Heart right ventricle (tissue), 16 donors: ENCODE measurements at regions not wholly inside any gene's neighbourhood (a gene's known extent, or its start where the extent isn't known, plus 50 kb on each side); places are given as distances from the start of the nearest gene placed in this dataset.

Experiments
- ATAC-seq, 8 donors: fragments of 200-7000 bp; cut with Tn5 transposase; one replicate each; pipeline ENCODE4 v1.9.1; 2020; ENCODE audit warnings: mild to moderate bottlenecking in 8 of 8, moderate library complexity in 8 of 8, moderate number of reproducible peaks in 1 of 8
- DNase-seq, 2 donors: peaks; one replicate each; pipeline ENCODE4 v3.0.0-alpha.2; 2020
- H3K27ac ChIP-seq, 10 donors: fragments of 200-600 bp; sonication (generic) in 2 of 10; one replicate each; pipeline versions ENCODE4 v1.5.0 to v1.8.0; 2020 to 2022; ENCODE audit warnings: mild to moderate bottlenecking in 3 of 10
- H3K27me3 ChIP-seq, 7 donors: fragments of 200-600 bp; one replicate each; pipeline ENCODE4 v1.8.0; 2021 to 2022; ENCODE audit warnings: mild to moderate bottlenecking in 2 of 7
- H3K36me3 ChIP-seq, 9 donors: fragments of 200-600 bp; sonication (generic) in 1 of 9; one replicate each; pipeline versions ENCODE4 v1.5.0 to v1.8.0; 2020 to 2022; ENCODE audit warnings: mild to moderate bottlenecking in 2 of 9
- H3K4me1 ChIP-seq, 9 donors: fragments of 200-600 bp; sonication (generic) in 1 of 9; one replicate each; pipeline versions ENCODE4 v1.5.0 to v1.8.0; 2020 to 2022; ENCODE audit warnings: mild to moderate bottlenecking in 4 of 9
- H3K4me3 ChIP-seq, 10 donors: fragments of 200-600 bp; sonication (generic) in 2 of 10; one replicate each; pipeline versions ENCODE4 v1.5.0 to v1.8.0; 2020 to 2022; ENCODE audit warnings: mild to moderate bottlenecking in 7 of 10, moderate library complexity in 2 of 10
- H3K9me3 ChIP-seq, 11 donors: fragments of 200-600 bp in 10 of 11; sonication (generic) in 2 of 11; one replicate each; pipeline versions ENCODE4 v1.5.0 to v1.8.0; 2013 to 2022; ENCODE audit warnings: mild to moderate bottlenecking in 2 of 11, control low read depth in 1 of 11, moderate library complexity in 1 of 11
- WGBS, 2 donors: extraction: QIAGEN DNeasy Blood & Tissue Kit; methylation state at CpG; one replicate each; pipeline ENCODE4 v1.1.7; 2013; ENCODE audit warnings: inconsistent platforms in 1 of 2; 5-methylcytosine and 5-hydroxymethylcytosine counted together
- intact Hi-C, 10 donors: fragments of 100-400 bp; cut with DNase I; formaldehyde crosslinking; loops; one replicate each; pipeline versions ENCODE4 v1.11.1 to v1.14.2; 2022
- TF ChIP-seq, protein P1 (sequence below), 9 donors: fragments of 200-600 bp; sonication (generic) in 2 of 9; IDR thresholded peaks; one replicate each; pipeline versions ENCODE4 v1.5.0 to v1.8.0; 2021 to 2022; ENCODE audit warnings: antibody characterized with exemption in 9 of 9, mild to moderate bottlenecking in 5 of 9, moderate library complexity in 1 of 9
- donor health status: Arrhythmogenic right ventricular cardiomyopathy.
- donor health status: ischemic (EF 13 %, LVEDD 7.1; RV severe dilation, severe dysfunction).
- donor health status: healthy with polysubstance abuse.
- donor health status: DM: no; HTN: yes; CAD: no.
- donor health status: DM: no; HTN: no; CAD: no.
- donor health status: ischemic (EF 25% LVEDD 6.9; RV normal size, moderate dysfunction).
- donor health status: ischemic (EF 25% LVEDD 5.7; RV mildly dilated, moderate dysfunction).
- donor health status: healthy.
- donor health status: DM: yes; HTN: yes; CAD: no.
- donor health status: Ischemic cardiomyopathy.
- donor health status: ischemic (EF 35%, LVEDD 5.7; RV mildly dilated, moderate dysfunction).
- donor health status: nonischemic (EF 11% LVEDD 7.7; RV severe dilation, severe dysfunction).
- donor health status: DM: yes; HTN: yes; CAD: no.
- donor health status: PGD.
- donor health status: ischemic (EF 29% LVEDD 5.4; RV normal size, mild dysfunction).
- donor health status: nonischemic (EF 23%, LVEDD 6.1; RV moderate dilation, normal function).

GRCh38 chr7:1289666-1290025, 57.0 kb downstream of the UNCX start:
- TF ChIP-seq, protein P1, sequence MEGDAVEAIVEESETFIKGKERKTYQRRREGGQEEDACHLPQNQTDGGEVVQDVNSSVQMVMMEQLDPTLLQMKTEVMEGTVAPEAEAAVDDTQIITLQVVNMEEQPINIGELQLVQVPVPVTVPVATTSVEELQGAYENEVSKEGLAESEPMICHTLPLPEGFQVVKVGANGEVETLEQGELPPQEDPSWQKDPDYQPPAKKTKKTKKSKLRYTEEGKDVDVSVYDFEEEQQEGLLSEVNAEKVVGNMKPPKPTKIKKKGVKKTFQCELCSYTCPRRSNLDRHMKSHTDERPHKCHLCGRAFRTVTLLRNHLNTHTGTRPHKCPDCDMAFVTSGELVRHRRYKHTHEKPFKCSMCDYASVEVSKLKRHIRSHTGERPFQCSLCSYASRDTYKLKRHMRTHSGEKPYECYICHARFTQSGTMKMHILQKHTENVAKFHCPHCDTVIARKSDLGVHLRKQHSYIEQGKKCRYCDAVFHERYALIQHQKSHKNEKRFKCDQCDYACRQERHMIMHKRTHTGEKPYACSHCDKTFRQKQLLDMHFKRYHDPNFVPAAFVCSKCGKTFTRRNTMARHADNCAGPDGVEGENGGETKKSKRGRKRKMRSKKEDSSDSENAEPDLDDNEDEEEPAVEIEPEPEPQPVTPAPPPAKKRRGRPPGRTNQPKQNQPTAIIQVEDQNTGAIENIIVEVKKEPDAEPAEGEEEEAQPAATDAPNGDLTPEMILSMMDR (IDR thresholded peaks at IDR 0.05) = no peak
- no peaks in the 10 kb centered on the region for H3K9me3 ChIP-seq
- intact Hi-C loops = no loop called here
- H3K27ac ChIP-seq = no peak overlapping the region
- H3K4me1 ChIP-seq = peaks cover 0 to 13% (median 10%) of the 10 kb centered on the region in 9 donors
- H3K36me3 ChIP-seq = no peaks in the 10 kb centered on the region
- ATAC-seq = no peak
- DNase-seq = no peak
- peak overlapping the region in 9 of 10 donors; percentile 21 to 53 (median 40) for H3K4me3 ChIP-seq
- peaks cover 0 to 95% (median 69%) of the 10 kb centered on the region in 7 donors for H3K27me3 ChIP-seq
- 9 to 11% methylated on average over 20 of the region's 20 CpGs for WGBS, 2 donors

GRCh38 chr7:1290026-1290678, 57.5 kb downstream of the UNCX start:
- Histone ChIP-seq H3K4me1 (peaks cover 0 to 13% (median 10%) of the 10 kb centered on the region in 9 donors), H3K36me3 (no peaks in the 10 kb centered on the region), H3K4me3 (peak overlapping the region; percentile 21 to 53 (median 40)), H3K27me3 (peaks cover 0 to 90% (median 65%) of the 10 kb centered on the region in 7 donors), H3K9me3 (no peaks in the 10 kb centered on the region), H3K27ac (no peak overlapping the region)
- DNase-seq (no peak), ATAC-seq (peak in 6 of 8 donors; percentile 13 to 53 (median 43))
- TF ChIP-seq, protein P1 (IDR thresholded peaks at IDR 0.05) = peak in 3 of 9 donors; percentile 5 to 12 (median 12)
- intact Hi-C loops = no loop called here
- WGBS, 2 donors = 2% methylated on average over 50 of the region's 50 CpGs

- Histone ChIP-seq H3K4me3 (peak overlapping the region in 9 of 10 donors; percentile 21 to 53 (median 40)), H3K27me3 (peaks cover 0 to 88% (median 67%) of the 10 kb centered on the region in 7 donors), H3K9me3 (no peaks in the 10 kb centered on the region), H3K36me3 (no peaks in the 10 kb centered on the region), H3K4me1 (peaks cover 0 to 13% (median 10%) of the 10 kb centered on the region in 9 donors), H3K27ac (no peak overlapping the region)
- intact Hi-C loops = no loop called here
- ATAC-seq (peak in 1 of 8 donors; percentile 6), DNase-seq (no peak)
- WGBS, 2 donors = 41 to 44% methylated on average over 37 of the region's 37 CpGs
- TF ChIP-seq, protein P1 (IDR thresholded peaks at IDR 0.05) = no peak
Observed at GRCh38 chr7:1290679-1291356, 58.1 kb downstream of the UNCX start.

- Histone ChIP-seq H3K4me3 (no peak overlapping the region), H3K4me1 (peaks cover 0 to 13% (median 10%) of the 10 kb centered on the region in 9 donors), H3K36me3 (no peaks in the 10 kb centered on the region), H3K27me3 (peaks cover 2 to 88% (median 70%) of the 10 kb centered on the region in 7 donors), H3K27ac (no peak overlapping the region), H3K9me3 (no peaks in the 10 kb centered on the region)
- TF ChIP-seq, protein P1 (IDR thresholded peaks at IDR 0.05) = no peak
- intact Hi-C loops = no loop called here
- WGBS, 2 donors = 86 to 90% methylated on average over 13 of the region's 13 CpGs
- no peak for DNase-seq
- no peak for ATAC-seq
Observed at GRCh38 chr7:1291357-1291689, 58.7 kb downstream of the UNCX start.
